ENCODE measurements at regions not wholly inside any gene's neighbourhood (a gene's known extent, or its start where the extent isn't known, plus 50 kb on each side); places are given as distances from the start of the nearest gene placed in this dataset.

- H3K4me3 ChIP-seq (ENCODE audit: low read length), result no peak overlapping the region
- no peak overlapping the region for H3K56ac ChIP-seq (ENCODE audit: low read length)
- H4K5ac ChIP-seq (ENCODE audit: low read length), result no peak overlapping the region
- H2AK5ac ChIP-seq (ENCODE audit: low read length), result no peak overlapping the region
- H3K4me2 ChIP-seq (ENCODE audit: low read length), result no peak overlapping the region
- no peak overlapping the region for H3K23ac ChIP-seq (ENCODE audit: low read length)
- no CpG with 5 or more reads among the region's 3 CpGs for WGBS (ENCODE audit: extremely low coverage, insufficient coverage, low lambda C conversion rate)
- H2BK120ac ChIP-seq (ENCODE audit: low read depth, low read length), result no peak overlapping the region
- H3K79me1 ChIP-seq (ENCODE audit: low read length), result no peaks in the 10 kb centered on the region
- H3K36me3 ChIP-seq (ENCODE audit: control insufficient read depth, insufficient read depth, low read length), result no peaks in the 10 kb centered on the region
- no peaks in the 10 kb centered on the region for H3K27me3 ChIP-seq (ENCODE audit: insufficient read depth, low read length, poor library complexity)
- no peak overlapping the region for H2BK5ac ChIP-seq (ENCODE audit: low read length)
- no peak overlapping the region for H2BK15ac ChIP-seq (replicated peaks; ENCODE audit: low read depth)
- no peak overlapping the region for H3K27ac ChIP-seq (ENCODE audit: low read depth, low read length)
- no peak overlapping the region for H3K4ac ChIP-seq (ENCODE audit: low read depth, low read length)
- no peak overlapping the region for H4K8ac ChIP-seq (ENCODE audit: low read depth, low read length)
- no peak overlapping the region for H3K9ac ChIP-seq (ENCODE audit: low read length)
- H3K79me2 ChIP-seq (ENCODE audit: control insufficient read depth, insufficient read depth, low read length), result no peaks in the 10 kb centered on the region
- DNase-seq, result no peak
- no peaks in the 10 kb centered on the region for H3K4me1 ChIP-seq (ENCODE audit: control insufficient read depth, low read depth, low read length)
- H3K18ac ChIP-seq (ENCODE audit: low read length), result no peak overlapping the region
Observed at GRCh38 chr5:18311266-18311665, 677.0 kb downstream of the TAF11L14 start.

DNA sequence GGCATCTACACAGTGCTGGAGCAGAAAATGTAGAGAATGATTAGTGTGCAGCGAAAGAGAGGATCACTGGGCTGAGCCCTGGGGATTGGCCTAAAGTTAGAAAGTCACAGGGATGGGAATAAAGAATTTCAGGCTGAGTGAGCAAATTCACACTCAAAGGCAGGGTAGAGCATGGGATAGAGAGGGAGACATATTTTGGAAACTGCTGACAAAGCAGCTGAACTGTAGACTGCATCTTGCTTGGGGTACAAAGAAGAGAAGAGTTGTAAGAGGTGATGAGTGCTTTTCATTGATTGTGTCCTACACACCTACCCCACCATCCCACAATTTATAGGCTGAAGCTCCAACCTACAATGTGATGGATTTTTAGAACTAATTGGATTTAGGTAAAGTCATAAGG lies 677.8 kb downstream of the TAF11L14 start:
- H2BK120ac ChIP-seq (ENCODE audit: low read depth, low read length), result no peak overlapping the region
- no peaks in the 10 kb centered on the region for H3K79me2 ChIP-seq (ENCODE audit: control insufficient read depth, insufficient read depth, low read length)
- no peaks in the 10 kb centered on the region for H3K27me3 ChIP-seq (ENCODE audit: insufficient read depth, low read length, poor library complexity)
- no peak overlapping the region for H2BK5ac ChIP-seq (ENCODE audit: low read length)
- no peak overlapping the region for H3K4me3 ChIP-seq (ENCODE audit: low read length)
- no peak overlapping the region for H3K27ac ChIP-seq (ENCODE audit: low read depth, low read length)
- H2AK5ac ChIP-seq (ENCODE audit: low read length), result no peak overlapping the region
- DNase-seq, result no peak
- no peak overlapping the region for H3K18ac ChIP-seq (ENCODE audit: low read length)
- no peak overlapping the region for H3K23ac ChIP-seq (ENCODE audit: low read length)
- no peaks in the 10 kb centered on the region for H3K4me1 ChIP-seq (ENCODE audit: control insufficient read depth, low read depth, low read length)
- WGBS (ENCODE audit: extremely low coverage, insufficient coverage, low lambda C conversion rate), result no CpG with 5 or more reads among the region's 1 CpG
- no peak overlapping the region for H3K4ac ChIP-seq (ENCODE audit: low read depth, low read length)
- no peaks in the 10 kb centered on the region for H3K36me3 ChIP-seq (ENCODE audit: control insufficient read depth, insufficient read depth, low read length)
- no peak overlapping the region for H3K4me2 ChIP-seq (ENCODE audit: low read length)
- no peaks in the 10 kb centered on the region for H3K79me1 ChIP-seq (ENCODE audit: low read length)
- H4K8ac ChIP-seq (ENCODE audit: low read depth, low read length), result no peak overlapping the region
- no peak overlapping the region for H3K9ac ChIP-seq (ENCODE audit: low read length)
- H4K5ac ChIP-seq (ENCODE audit: low read length), result no peak overlapping the region
- H3K56ac ChIP-seq (ENCODE audit: low read length), result no peak overlapping the region
- H2BK15ac ChIP-seq (replicated peaks; ENCODE audit: low read depth), result no peak overlapping the region

- no peak overlapping the region for H2BK5ac ChIP-seq (ENCODE audit: low read length)
- no peak overlapping the region for H4K8ac ChIP-seq (ENCODE audit: low read depth, low read length)
- no peak overlapping the region for H3K18ac ChIP-seq (ENCODE audit: low read length)
- no peak overlapping the region for H4K5ac ChIP-seq (ENCODE audit: low read length)
- H3K4me1 ChIP-seq (ENCODE audit: control insufficient read depth, low read depth, low read length), result no peaks in the 10 kb centered on the region
- no peak overlapping the region for H3K9ac ChIP-seq (ENCODE audit: low read length)
- H3K27ac ChIP-seq (ENCODE audit: low read depth, low read length), result no peak overlapping the region
- H3K27me3 ChIP-seq (ENCODE audit: insufficient read depth, low read length, poor library complexity), result no peaks in the 10 kb centered on the region
- H3K56ac ChIP-seq (ENCODE audit: low read length), result no peak overlapping the region
- H3K79me1 ChIP-seq (ENCODE audit: low read length), result no peaks in the 10 kb centered on the region
- no peaks in the 10 kb centered on the region for H3K36me3 ChIP-seq (ENCODE audit: control insufficient read depth, insufficient read depth, low read length)
- no peak overlapping the region for H3K4ac ChIP-seq (ENCODE audit: low read depth, low read length)
- H3K4me3 ChIP-seq (ENCODE audit: low read length), result no peak overlapping the region
- H3K79me2 ChIP-seq (ENCODE audit: control insufficient read depth, insufficient read depth, low read length), result no peaks in the 10 kb centered on the region
- H2AK5ac ChIP-seq (ENCODE audit: low read length), result no peak overlapping the region
- H2BK15ac ChIP-seq (replicated peaks; ENCODE audit: low read depth), result no peak overlapping the region
- DNase-seq, result peak; percentile 8
- H2BK120ac ChIP-seq (ENCODE audit: low read depth, low read length), result no peak overlapping the region
- no peak overlapping the region for H3K4me2 ChIP-seq (ENCODE audit: low read length)
- no peak overlapping the region for H3K23ac ChIP-seq (ENCODE audit: low read length)
- WGBS (ENCODE audit: extremely low coverage, insufficient coverage, low lambda C conversion rate), result no CpG with 5 or more reads among the region's 6 CpGs
Observed at GRCh38 chr5:18314192-18314778, 680.0 kb downstream of the TAF11L14 start.

GRCh38 chr5:18321262-18321942 lies 687.1 kb downstream of the TAF11L14 start:
- Histone ChIP-seq H3K79me2 (ENCODE audit: control insufficient read depth, insufficient read depth, low read length) (no peaks in the 10 kb centered on the region), H3K79me1 (ENCODE audit: low read length) (no peaks in the 10 kb centered on the region), H2BK5ac (ENCODE audit: low read length) (no peak overlapping the region), H3K4me2 (ENCODE audit: low read length) (no peak overlapping the region), H2BK120ac (ENCODE audit: low read depth, low read length) (no peak overlapping the region), H3K9ac (ENCODE audit: low read length) (no peak overlapping the region), H3K27me3 (ENCODE audit: insufficient read depth, low read length, poor library complexity) (no peaks in the 10 kb centered on the region), H3K36me3 (ENCODE audit: control insufficient read depth, insufficient read depth, low read length) (no peaks in the 10 kb centered on the region), H4K5ac (ENCODE audit: low read length) (no peak overlapping the region), H3K27ac (ENCODE audit: low read depth, low read length) (no peak overlapping the region), H3K56ac (ENCODE audit: low read length) (no peak overlapping the region), H3K4me1 (ENCODE audit: control insufficient read depth, low read depth, low read length) (no peaks in the 10 kb centered on the region), H4K8ac (ENCODE audit: low read depth, low read length) (no peak overlapping the region), H2AK5ac (ENCODE audit: low read length) (no peak overlapping the region), H3K4ac (ENCODE audit: low read depth, low read length) (no peak overlapping the region), H3K23ac (ENCODE audit: low read length) (no peak overlapping the region), H2BK15ac (replicated peaks; ENCODE audit: low read depth) (no peak overlapping the region), H3K18ac (ENCODE audit: low read length) (no peak overlapping the region), H3K4me3 (ENCODE audit: low read length) (no peak overlapping the region)
- no CpG with 5 or more reads among the region's 5 CpGs for WGBS (ENCODE audit: extremely low coverage, insufficient coverage, low lambda C conversion rate)
- DNase-seq, result no peak

DNA sequence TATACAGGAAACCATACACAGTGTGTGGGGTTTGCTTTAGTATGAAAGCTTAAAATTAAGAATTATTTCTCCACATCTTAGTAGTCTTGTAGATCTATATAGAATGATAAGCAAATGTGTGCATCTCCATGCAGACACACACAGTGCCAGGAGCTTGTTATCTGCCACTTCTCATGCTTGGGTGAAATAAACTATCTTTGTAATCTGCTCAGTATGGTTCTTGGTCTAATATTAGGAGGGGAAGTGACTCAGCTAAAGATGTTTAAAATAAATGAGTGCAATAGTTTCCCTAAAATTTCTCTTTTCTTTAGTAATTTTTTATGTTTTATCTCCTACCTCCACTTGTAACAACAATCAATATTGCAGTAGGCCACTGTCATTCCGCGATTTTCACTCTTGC lies 689.6 kb downstream of the TAF11L14 start:
- Histone ChIP-seq H3K4me3 (ENCODE audit: low read length) (no peak overlapping the region), H2AK5ac (ENCODE audit: low read length) (no peak overlapping the region), H3K36me3 (ENCODE audit: control insufficient read depth, insufficient read depth, low read length) (no peaks in the 10 kb centered on the region), H4K5ac (ENCODE audit: low read length) (no peak overlapping the region), H3K4ac (ENCODE audit: low read depth, low read length) (no peak overlapping the region), H3K18ac (ENCODE audit: low read length) (no peak overlapping the region), H3K9ac (ENCODE audit: low read length) (no peak overlapping the region), H3K27ac (ENCODE audit: low read depth, low read length) (no peak overlapping the region), H2BK120ac (ENCODE audit: low read depth, low read length) (no peak overlapping the region), H2BK15ac (replicated peaks; ENCODE audit: low read depth) (no peak overlapping the region), H3K23ac (ENCODE audit: low read length) (no peak overlapping the region), H3K4me1 (ENCODE audit: control insufficient read depth, low read depth, low read length) (no peaks in the 10 kb centered on the region), H3K79me2 (ENCODE audit: control insufficient read depth, insufficient read depth, low read length) (no peaks in the 10 kb centered on the region), H4K8ac (ENCODE audit: low read depth, low read length) (no peak overlapping the region), H2BK5ac (ENCODE audit: low read length) (no peak overlapping the region), H3K79me1 (ENCODE audit: low read length) (no peaks in the 10 kb centered on the region), H3K4me2 (ENCODE audit: low read length) (no peak overlapping the region), H3K56ac (ENCODE audit: low read length) (no peak overlapping the region), H3K27me3 (ENCODE audit: insufficient read depth, low read length, poor library complexity) (no peaks in the 10 kb centered on the region)
- DNase-seq, result no peak
- WGBS (ENCODE audit: extremely low coverage, insufficient coverage, low lambda C conversion rate), result no CpG with 5 or more reads among the region's 2 CpGs

- Histone ChIP-seq H3K23ac (ENCODE audit: low read length) (no peak overlapping the region), H3K79me1 (ENCODE audit: low read length) (no peaks in the 10 kb centered on the region), H3K36me3 (ENCODE audit: control insufficient read depth, insufficient read depth, low read length) (no peaks in the 10 kb centered on the region), H4K8ac (ENCODE audit: low read depth, low read length) (no peak overlapping the region), H2AK5ac (ENCODE audit: low read length) (no peak overlapping the region), H3K9ac (ENCODE audit: low read length) (no peak overlapping the region), H3K18ac (ENCODE audit: low read length) (no peak overlapping the region), H2BK120ac (ENCODE audit: low read depth, low read length) (no peak overlapping the region), H3K4me1 (ENCODE audit: control insufficient read depth, low read depth, low read length) (no peaks in the 10 kb centered on the region), H3K27me3 (ENCODE audit: insufficient read depth, low read length, poor library complexity) (no peaks in the 10 kb centered on the region), H2BK15ac (replicated peaks; ENCODE audit: low read depth) (no peak overlapping the region), H3K4me2 (ENCODE audit: low read length) (no peak overlapping the region), H4K5ac (ENCODE audit: low read length) (no peak overlapping the region), H3K4ac (ENCODE audit: low read depth, low read length) (no peak overlapping the region), H3K79me2 (ENCODE audit: control insufficient read depth, insufficient read depth, low read length) (no peaks in the 10 kb centered on the region), H3K4me3 (ENCODE audit: low read length) (no peak overlapping the region), H3K56ac (ENCODE audit: low read length) (no peak overlapping the region), H3K27ac (ENCODE audit: low read depth, low read length) (no peak overlapping the region), H2BK5ac (ENCODE audit: low read length) (no peak overlapping the region)
- no CpG with 5 or more reads among the region's 3 CpGs for WGBS (ENCODE audit: extremely low coverage, insufficient coverage, low lambda C conversion rate)
- DNase-seq, result no peak
Observed at GRCh38 chr5:18325431-18325830, 691.2 kb downstream of the TAF11L14 start.
